ENCODE measurements at regions not wholly inside any gene's neighbourhood (a gene's known extent, or its start where the extent isn't known, plus 50 kb on each side); places are given as distances from the start of the nearest gene placed in this dataset.

DNA sequence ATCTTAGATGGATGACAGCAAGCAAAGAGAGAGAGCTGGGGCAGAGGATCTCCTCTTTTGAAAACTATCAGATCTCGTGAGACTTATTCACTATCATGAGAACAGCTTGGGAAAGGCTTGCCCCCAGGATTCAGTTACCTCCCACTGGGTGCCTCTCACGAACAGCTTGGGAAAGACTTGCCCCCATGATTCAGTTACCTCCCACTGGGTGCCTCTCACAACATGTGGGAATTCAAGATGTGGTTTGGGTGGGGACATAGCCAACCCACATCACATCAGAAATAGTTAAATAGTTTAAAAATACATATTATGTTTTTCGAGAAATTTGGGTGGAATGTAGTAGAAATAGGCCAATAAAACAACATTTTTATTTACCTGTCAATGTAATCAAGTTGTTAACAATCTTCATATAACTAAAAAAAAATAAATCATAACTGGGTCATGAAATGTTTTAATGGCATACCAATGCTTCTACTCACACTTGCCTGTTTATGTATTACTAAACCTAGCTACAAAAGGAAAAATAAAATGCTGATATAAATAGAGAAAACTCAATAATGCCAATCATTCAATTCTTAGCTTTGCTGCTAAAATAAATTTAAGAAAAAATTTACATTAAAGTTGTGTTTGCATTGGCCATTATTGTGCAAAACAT, 608.9 kb downstream of the SUCLG1 start:
- TF ChIP-seq CTCF (IDR thresholded peaks at IDR 0.05) (no peak), POLR2A (IDR thresholded peaks at IDR 0.05) (no peak)

Data from testis (tissue), 2 donors.